GM10248 (cell line): ENCODE measurements at regions not wholly inside any gene's neighbourhood (a gene's known extent, or its start where the extent isn't known, plus 50 kb on each side); places are given as distances from the start of the nearest gene placed in this dataset.

Experiments used
- CTCF ChIA-PET: fragments of 300-600 bp; sonication (Branson Sonifier 250); formaldehyde crosslinking; extraction: SDS; loops from one replicate; lab custom pipeline; 2021; ENCODE audit warnings: antibody characterized with exemption; lab: Yijun Ruan, JAX
- POLR2A ChIA-PET: fragments of 350-650 bp; sonication (Branson Sonifier 250); formaldehyde crosslinking; extraction: SDS; loops from one replicate; lab custom pipeline; 2020; ENCODE audit warnings: antibody characterized with exemption; lab: Yijun Ruan, JAX
- DNase-seq: peaks from one replicate; pipeline ENCODE4 v3.0.0; 2012; ENCODE audit errors: extremely low spot score
- CTCF ChIP-seq: IDR thresholded peaks from 2 replicates; pipeline ENCODE4 v1.5.1; 2012; ENCODE audit warnings: mild to moderate bottlenecking, low read depth; ENCODE audit errors: extremely low read depth, missing control alignments, control extremely low read depth

DNA sequence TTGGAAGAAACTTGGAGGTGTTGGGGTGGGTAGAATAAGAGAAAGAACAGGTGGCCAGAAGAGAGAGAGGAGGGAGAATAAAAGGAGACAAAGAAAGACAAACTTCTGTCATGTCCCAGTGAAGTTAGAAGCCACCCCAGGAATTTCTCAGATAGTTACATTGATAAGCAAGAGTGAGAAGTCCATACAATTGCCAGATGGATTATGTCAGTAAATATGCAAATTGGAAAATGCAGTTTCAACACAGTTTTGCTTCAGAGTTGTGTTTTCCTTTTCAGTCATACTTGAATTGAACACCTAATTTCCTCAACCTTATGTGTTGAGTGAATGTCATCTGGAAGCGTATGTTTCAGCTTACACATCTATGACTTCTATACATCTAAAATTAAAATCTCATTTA, 139.2 kb downstream of the RXFP2 start:
- POLR2A ChIA-PET: no interaction called here
- CTCF ChIA-PET: interaction anchor here (0.7 kb wide), 1 partner anchor 16 kb away, joined by 3 read pairs; no protein-coding TSS in a partner anchor
- TF ChIP-seq CTCF: no peak
- no peak for DNase-seq

DNA sequence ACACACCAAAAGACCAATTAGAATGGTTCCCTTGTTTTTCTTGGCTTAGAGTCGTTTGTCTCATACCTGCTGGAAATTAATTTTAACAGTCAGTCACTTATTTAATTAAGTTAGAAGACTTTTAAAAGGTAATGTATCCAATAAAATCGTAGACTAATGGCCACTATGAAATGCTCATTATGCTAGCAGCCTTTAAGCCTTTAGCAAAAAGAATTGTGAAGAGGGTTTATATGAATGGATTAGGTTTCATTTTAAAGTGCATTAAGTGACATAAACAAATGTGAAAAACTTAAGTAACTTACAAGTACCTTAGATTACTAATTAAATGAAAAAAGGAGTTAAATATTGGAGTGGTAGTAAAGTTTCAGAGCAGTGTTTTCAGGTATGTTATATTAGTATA, 139.6 kb downstream of the RXFP2 start:
- TF ChIP-seq CTCF: no peak
- ChIA-PET CTCF (no interaction called here), POLR2A (no interaction called here)
- no peak for DNase-seq

DNA sequence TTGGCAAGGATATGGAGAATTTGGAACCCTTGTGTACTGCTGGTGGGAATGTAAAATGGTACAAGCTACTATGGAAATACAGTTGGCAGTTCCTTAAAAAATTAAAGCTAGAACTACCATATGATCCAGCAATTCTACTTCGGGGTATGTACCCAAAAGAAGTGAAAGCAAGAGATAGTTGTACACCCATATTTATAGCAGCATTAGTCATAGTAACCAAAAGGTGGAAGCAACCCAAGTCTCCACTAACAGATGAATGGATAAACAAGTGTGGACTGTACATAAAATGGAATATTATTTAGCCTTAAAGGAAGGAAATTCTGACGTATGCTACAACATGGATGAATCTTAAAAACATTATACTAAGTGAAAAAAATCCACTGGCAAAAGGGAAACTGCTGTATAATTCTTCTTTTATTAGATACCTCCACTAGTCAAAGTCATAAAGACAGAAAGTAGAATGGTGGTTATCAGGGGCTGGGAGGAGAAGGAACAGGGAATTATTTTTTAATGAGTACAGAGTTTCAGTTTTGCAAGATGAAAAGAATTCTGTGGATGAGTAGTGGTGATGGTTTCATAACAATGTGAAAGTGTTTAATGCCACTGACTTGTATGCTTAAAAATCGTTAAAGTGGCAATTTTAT, 141.6 kb downstream of the RXFP2 start:
- no peak for TF ChIP-seq CTCF
- DNase-seq: no peak
- POLR2A ChIA-PET: no interaction called here
- CTCF ChIA-PET: interaction anchor here (1.0 to 1.2 kb wide), 2 partner anchors 16 to 29 kb away, joined by 3 to 4 read pairs; no protein-coding TSS in a partner anchor

- ChIA-PET POLR2A (no interaction called here), CTCF (no interaction called here)
- no peak for TF ChIP-seq CTCF
- DNase-seq: no peak
Observed at GRCh38 chr13:31881495-31881882, 142.2 kb downstream of the RXFP2 start.

GRCh38 chr13:31882794-31883193, 143.5 kb downstream of the RXFP2 start:
- POLR2A ChIA-PET: no interaction called here

GRCh38 chr13:31884556-31884955, 145.2 kb downstream of the RXFP2 start:
- POLR2A ChIA-PET: no interaction called here
- TF ChIP-seq CTCF: no peak

More at GRCh38 chr13:31882794-31883193, 143.5 kb downstream of the RXFP2 start:
- TF ChIP-seq CTCF: no peak
- CTCF ChIA-PET: no interaction called here
- no peak for DNase-seq

More at GRCh38 chr13:31884556-31884955, 145.2 kb downstream of the RXFP2 start:
- CTCF ChIA-PET: no interaction called here
- DNase-seq: no peak
